Spleen (tissue), 7 donors: ENCODE measurements at regions not wholly inside any gene's neighbourhood (a gene's known extent, or its start where the extent isn't known, plus 50 kb on each side); places are given as distances from the start of the nearest gene placed in this dataset.

Experiments
- POLR2A ChIP-seq, 3 donors: fragments of 450-650 bp; IDR thresholded peaks; one replicate each; pipeline ENCODE4 v1.5.1; 2017; ENCODE audit warnings: antibody characterized with exemption in 3 of 3, mild to moderate bottlenecking in 1 of 3
- TF ChIP-seq, protein P1 (sequence below), 11 experiments: fragments of 200-600 bp in 7 of 11; fragments of 450-650 bp in 4 of 11; sonication (generic) in 4 of 11; IDR thresholded peaks in 8 of 11; conservative IDR thresholded peaks in 3 of 11; 1 replicate in 7 of 11; 2 replicates in 4 of 11; pipeline versions ENCODE4 v1.4.0 to v1.8.0; 2016 to 2021; ENCODE audit warnings: antibody characterized with exemption in 11 of 11, inconsistent platforms in 4 of 11, mild to moderate bottlenecking in 1 of 11
- donor health status: DM: no; HTN: no; CAD: no; lungs with moderate emphysema.
- donor health status: DM: no; HTN: no; CAD: no.
- donor health status: DM: no; HTN: no; CAD: no.

DNA sequence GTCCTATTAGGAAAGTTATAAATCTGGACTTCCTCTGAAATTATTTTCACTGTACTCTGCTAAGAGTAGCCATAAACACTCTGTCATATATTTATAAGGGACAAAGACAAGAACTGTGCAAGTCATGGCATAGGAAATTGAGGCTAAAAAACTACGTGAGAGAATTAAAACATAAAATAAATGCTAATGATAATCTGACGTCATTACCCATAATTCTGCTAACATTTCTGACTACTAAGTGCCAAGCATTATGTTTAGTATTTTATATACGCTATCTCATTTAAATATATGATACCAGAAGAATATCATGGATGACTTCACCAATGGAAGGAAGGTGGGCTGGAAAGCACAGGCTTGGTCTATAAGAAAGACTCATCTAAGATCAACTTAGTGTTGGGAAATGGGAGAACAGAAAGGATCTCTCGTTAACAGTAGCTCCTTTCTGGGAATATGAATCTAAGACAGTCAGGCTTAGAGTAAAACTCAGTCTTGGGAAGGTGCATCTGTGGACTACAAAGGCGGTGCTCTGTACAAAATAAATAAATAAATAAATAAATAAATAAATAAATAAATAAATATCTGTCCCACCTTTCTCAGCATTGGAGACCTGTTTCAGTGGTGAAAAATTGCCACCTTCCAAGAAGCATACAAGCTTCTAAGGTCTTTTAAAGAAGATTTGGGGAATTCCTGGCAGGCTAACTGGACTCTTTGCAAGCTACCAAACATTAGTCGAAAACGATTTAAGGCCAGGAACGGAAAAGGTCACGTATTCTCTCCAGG, 267.4 kb downstream of the CGGBP1 start:
- no peak for TF ChIP-seq POLR2A (IDR thresholded peaks at IDR 0.05)
- TF ChIP-seq, protein P1, sequence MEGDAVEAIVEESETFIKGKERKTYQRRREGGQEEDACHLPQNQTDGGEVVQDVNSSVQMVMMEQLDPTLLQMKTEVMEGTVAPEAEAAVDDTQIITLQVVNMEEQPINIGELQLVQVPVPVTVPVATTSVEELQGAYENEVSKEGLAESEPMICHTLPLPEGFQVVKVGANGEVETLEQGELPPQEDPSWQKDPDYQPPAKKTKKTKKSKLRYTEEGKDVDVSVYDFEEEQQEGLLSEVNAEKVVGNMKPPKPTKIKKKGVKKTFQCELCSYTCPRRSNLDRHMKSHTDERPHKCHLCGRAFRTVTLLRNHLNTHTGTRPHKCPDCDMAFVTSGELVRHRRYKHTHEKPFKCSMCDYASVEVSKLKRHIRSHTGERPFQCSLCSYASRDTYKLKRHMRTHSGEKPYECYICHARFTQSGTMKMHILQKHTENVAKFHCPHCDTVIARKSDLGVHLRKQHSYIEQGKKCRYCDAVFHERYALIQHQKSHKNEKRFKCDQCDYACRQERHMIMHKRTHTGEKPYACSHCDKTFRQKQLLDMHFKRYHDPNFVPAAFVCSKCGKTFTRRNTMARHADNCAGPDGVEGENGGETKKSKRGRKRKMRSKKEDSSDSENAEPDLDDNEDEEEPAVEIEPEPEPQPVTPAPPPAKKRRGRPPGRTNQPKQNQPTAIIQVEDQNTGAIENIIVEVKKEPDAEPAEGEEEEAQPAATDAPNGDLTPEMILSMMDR (IDR thresholded peaks at IDR 0.05 in 8 of 11, conservative IDR thresholded peaks at IDR 0.05 in 3 of 11), result no peak
